Esophagus mucosa (tissue), 1 donor: ENCODE measurements at regions not wholly inside any gene's neighbourhood (a gene's known extent, or its start where the extent isn't known, plus 50 kb on each side); places are given as distances from the start of the nearest gene placed in this dataset.
A peak's percentile ranks its signal among the peaks of the same experiment; 100 is the strongest.

Source experiments
- ATAC-seq: fragments of 200-7000 bp; cut with Tn5 transposase; one replicate; pipeline ENCODE4 v1.9.1; 2020
- donor health status: DM: yes; HTN: yes; CAD: no.

DNA sequence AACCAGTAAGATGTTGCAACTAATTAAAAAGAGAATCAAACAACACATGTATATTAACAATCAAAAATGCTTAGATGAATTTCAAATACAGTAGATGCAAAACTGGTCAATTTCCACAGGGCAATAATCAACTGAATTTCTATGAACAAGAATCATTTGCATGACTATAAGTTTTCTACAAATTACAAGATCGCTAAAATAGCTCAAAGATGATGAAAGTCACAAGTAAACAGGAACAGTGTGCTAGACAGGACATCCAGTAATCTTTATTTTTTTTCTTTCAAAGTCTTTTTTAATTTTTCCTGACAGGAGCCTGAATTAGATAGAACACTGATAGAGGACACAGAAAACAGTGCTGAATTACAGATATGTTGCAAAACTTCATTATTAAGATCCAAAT, 608.2 kb upstream of the DAB2 start:
- no peak for ATAC-seq

DNA sequence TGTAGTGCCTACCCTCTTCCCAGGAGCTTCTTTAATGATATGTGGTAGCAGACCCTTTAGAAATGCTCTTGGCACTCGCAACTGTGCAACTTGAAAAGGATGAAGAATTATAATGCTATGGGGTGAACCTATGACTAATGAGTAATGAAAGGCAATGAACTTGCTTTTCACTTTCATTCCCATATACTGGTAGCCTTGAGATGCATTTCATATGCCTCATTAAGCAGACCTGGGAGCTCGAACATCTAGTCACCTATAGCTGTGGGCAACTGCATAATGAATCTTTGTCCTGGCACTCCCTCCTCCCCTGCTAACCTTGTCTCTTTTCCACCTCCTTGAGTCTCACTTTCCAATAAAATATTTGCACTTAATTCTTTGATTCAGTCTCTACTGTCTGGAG, 605.9 kb upstream of the DAB2 start:
- no peak for ATAC-seq

GRCh38 chr5:40029711-40030495, 605.1 kb upstream of the DAB2 start:
- ATAC-seq: no peak

DNA sequence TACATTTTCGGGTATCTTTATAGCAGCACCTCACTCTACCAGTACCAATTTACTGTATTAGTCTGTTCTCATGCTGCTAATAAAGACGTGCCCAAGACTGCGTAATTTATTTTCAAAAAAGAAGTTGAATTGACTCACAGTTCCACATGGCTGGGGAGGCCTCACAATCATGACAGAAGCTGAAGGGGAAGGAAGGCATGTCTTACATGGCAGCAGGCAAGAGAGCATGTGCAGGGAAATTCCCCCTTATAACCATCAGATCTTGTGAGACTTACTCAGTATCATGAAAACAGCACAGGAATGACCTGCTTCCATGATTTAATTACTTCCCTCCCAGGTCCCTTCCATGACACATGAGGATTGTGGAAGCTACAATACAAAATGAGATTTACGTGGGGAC, 602.6 kb upstream of the DAB2 start:
- no peak for ATAC-seq

- no peak for ATAC-seq
Observed at GRCh38 chr5:40025586-40025985, 600.8 kb upstream of the DAB2 start.

DNA sequence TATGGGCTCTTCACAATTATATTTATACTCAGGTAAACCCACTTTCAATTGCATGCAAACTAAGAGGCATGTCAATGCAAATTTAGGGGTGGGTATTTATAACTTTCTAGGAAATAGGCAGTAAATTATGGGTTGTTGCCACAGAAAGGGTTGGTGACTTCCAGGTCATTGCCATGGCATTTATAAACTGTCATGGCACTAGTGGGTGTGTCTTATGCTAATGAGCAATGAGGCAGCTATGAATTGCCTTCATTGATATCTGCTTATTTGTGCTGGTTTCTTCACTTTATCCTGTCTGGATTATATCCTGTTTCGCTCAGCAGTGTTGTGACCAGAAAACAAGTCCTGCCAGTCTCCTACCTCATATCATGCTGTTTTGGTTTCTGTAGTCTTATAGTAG, 597.3 kb upstream of the DAB2 start:
- ATAC-seq: peak; percentile 77

DNA sequence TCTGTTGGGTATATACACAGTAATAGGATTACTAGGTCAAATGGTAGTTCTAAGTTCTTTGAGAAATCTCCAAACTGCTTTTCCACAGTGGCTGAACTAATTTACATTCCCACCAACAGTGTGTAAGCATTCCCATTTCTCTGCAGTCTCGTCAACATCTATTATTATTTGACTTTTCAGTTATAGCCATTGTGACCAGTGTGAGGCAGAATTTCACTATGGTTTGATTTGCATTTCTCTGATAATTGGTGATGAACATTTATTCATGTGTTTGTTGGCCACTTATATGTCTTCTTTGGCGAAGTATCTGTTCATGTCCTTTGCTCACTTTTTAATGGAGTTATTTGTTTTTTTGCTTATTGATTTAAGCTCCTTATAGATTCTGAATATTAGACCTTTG, 596.2 kb upstream of the DAB2 start:
- ATAC-seq: no peak

DNA sequence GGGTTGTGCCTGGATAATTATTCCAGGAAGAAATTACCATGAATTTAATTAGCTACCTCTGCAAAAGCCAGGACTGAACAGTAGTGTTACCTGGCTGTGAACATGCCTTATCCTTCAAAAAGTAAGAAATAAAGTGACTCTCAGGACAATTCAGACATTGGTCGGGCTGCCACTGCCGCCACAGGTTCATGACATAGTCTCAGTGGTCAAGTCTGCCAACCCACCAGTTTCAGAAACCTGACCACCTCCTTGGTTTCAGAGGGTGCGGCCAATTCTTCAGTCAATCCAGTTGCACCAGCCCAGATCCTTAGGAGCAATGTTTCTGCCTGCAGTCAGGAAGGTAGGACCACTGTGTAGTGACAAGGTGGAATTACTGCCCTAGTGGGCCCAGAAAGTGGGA, 593.1 kb upstream of the DAB2 start:
- ATAC-seq: no peak

DNA sequence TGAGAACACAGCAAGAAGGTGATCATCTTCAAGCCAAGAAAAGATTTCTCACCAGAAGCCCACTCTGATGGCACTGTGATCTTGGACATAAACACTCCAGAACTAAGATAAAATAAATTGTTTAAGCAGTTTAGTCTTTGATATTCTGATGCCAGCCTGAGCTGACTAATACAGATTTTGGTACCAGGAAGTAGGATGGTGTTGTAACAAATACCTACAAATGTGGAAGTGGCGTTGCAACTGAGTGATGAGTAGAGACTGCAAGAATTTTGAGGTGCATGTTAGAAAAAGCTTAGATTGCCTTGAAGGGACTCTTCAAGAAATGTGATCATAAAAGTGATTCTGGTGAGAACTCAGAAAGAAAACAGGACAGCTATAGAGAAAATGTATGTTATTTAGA, 592.4 kb upstream of the DAB2 start:
- ATAC-seq: no peak

DNA sequence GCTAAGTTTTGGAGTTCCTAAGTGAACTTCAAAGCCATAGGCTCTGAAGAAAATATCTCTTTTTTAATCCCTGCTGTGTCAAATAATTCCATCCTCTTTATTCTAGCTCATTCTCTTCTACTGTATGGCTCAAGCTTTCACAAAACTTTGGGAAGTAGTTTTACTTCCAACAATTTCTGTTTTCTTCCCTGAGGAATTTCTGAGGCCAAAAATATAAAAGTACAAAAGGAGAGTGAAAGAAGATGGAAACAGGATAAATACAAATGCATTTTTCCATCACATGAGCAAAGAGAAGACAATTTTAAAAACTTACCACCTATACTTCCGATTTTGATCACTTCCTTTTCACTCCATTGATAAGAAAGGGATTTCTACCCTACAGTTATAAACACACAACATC, 585.7 kb upstream of the DAB2 start:
- ATAC-seq: no peak

GRCh38 chr5:40006260-40006659, 581.5 kb upstream of the DAB2 start:
- no peak for ATAC-seq

GRCh38 chr5:40001796-40002195, 577.0 kb upstream of the DAB2 start:
- no peak for ATAC-seq

DNA sequence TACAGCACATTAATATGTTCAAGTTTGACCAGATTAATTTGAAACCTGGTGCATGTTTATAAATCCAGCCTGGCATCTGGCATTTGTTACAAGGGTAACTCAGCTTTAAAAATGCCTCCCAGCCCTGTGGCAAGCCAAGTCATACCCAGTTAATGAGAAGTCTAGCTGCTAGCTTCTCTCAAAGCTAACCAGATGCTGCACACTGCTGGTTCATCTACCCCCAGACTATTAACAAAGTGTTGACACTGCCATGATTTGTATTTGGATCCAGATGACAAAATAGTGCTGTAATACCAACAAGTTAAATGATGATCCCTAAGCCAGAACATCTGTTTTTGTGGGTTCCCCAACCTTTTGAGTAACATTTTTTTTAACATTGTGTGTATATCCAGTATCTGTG, 573.7 kb upstream of the DAB2 start:
- no peak for ATAC-seq

DNA sequence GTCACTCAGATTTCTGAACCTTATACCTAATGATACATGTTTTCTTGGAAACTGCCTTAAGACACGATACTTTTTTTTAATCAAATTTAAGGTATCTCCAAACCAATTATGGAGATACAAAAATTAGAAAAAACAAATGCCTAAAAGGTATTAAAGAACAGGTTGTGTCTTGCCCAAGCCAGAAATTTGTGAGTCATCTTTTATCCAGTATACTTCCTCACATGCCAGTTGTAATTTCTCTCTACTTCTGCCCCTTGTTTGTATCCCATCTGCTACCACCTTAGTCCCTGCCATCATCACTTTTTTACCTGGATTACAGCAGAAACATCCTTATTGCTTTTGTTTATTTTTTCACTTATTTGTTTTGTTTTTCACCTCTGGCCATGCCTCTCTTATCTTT, 571.2 kb upstream of the DAB2 start:
- no peak for ATAC-seq

DNA sequence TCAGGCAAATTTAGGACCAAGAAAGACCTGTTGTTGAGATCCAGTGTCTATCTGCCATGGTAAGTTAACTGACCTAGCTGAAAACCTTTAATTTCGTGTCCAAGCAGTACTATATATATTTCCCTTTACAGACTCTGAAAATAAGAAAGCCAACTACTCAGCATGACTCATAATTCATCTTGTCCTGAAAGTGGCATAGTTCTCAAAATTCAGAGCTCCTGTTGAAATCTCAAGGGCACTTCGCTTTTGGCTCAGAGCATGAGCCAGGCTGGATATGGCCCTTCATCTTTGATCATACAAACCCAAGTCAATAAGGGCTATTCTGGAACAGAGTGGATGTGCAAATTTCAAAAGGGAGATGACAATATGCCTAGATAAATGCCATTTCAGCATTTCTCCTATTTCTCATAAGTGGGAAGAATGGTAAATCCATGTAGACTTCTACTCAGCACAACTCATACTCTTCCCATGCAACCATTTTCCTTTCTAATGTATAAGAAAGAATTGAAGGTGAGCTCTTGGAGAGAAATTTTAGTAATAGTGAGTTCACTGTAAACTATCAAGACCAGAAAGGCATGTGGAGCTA, 567.9 kb upstream of the DAB2 start:
- ATAC-seq: no peak

- ATAC-seq: no peak
Observed at GRCh38 chr5:39986614-39987013, 561.8 kb upstream of the DAB2 start.

- ATAC-seq: no peak
Observed at GRCh38 chr5:39980056-39980455, 555.3 kb upstream of the DAB2 start.

- no peak for ATAC-seq
Observed at GRCh38 chr5:39977066-39977655, 552.4 kb upstream of the DAB2 start.

GRCh38 chr5:39970117-39970798, 545.5 kb upstream of the DAB2 start:
- ATAC-seq: no peak

GRCh38 chr5:39968381-39968780, 543.6 kb upstream of the DAB2 start:
- ATAC-seq: no peak

DNA sequence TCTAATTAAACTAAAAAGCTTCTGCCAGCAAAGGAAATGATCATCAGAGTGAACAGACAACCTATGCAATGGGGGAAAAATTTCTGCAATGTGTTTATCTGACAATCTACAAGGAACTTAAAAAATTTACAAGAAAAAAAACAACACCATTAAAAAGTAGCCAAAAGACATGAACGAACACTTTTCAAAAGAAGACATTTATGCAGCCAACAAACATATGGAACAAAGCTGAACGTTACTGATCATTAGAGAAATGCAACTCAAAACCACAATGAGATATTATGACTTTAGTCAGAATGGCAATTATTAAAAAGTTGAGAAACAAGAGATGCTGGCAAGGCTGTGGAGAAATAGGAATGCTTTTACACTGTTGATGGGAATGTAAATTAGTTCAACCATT, 530.4 kb upstream of the DAB2 start:
- no peak for ATAC-seq

DNA sequence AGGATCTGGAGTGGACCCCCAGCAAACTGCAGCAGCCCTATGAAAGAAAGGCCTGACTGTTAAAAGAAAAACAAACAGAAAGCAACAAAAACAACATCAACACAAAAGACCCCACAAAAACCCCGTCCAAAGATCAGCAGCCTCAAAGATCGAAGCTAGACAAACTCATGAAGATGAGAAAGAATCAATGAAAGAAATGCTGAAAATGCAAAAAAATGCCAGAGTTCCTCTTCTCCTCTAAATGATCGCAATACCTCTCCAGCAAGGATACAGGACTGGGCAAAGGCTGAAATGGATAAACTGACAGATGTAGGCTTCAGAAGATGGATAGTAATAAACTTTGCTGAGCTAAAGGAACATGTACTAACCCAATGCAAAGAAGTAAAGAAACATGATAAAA, 526.3 kb upstream of the DAB2 start:
- ATAC-seq: no peak

DNA sequence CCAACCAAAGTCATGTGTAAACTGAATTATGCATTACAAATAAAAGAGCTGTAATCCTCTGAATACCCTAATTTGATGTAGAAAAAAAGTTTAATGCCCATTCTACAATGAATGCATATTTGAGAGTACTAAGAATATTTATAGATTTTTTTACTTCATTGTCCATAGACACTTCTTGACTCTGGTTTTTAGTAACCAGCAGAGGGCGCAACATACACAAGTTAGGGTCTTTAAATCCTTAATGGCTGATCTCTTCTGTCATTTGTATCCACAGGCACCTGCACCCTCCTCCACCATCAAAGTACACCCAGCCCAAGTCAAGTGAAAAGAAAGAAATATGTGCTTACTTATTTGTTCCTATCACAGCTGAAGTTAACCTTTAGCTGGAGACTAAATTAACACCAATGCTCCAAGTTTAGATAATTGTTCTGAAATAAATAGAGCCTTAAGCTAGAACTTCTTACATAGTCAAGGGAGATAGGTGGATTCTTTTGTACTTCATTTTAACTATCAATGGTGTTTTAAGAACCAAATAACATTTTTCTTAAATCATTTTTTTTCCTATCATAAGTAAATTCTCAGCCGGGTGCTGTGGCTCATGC, 524.2 kb upstream of the DAB2 start:
- peak; percentile 67 for ATAC-seq
